NCI-H69 (cell line): ENCODE measurements at regions not wholly inside any gene's neighbourhood (a gene's known extent, or its start where the extent isn't known, plus 50 kb on each side); places are given as distances from the start of the nearest gene placed in this dataset.

Source experiments
- DNase-seq: peaks from one replicate; lab custom pipeline; 2025; lab: John Stamatoyannopoulos, UW

- DNase-seq: no peak
Observed at GRCh38 chr13:74485757-74486156, 351.6 kb upstream of the KLF12 start.

- no peak for DNase-seq
Observed at GRCh38 chr13:74479124-74479523, 344.9 kb upstream of the KLF12 start.

GRCh38 chr13:74476788-74477187, 342.6 kb upstream of the KLF12 start:
- no peak for DNase-seq

- no peak for DNase-seq
Observed at GRCh38 chr13:74476365-74476764, 342.2 kb upstream of the KLF12 start.

- peak; percentile 30 for DNase-seq
Observed at GRCh38 chr13:74466864-74467263, 332.7 kb upstream of the KLF12 start.

- DNase-seq: peak; percentile 23
Observed at GRCh38 chr13:74466020-74466419, 331.8 kb upstream of the KLF12 start.

- peak; percentile 89 for DNase-seq
Observed at GRCh38 chr13:74465271-74465670, 331.1 kb upstream of the KLF12 start.

- DNase-seq: peak; percentile 78
Observed at GRCh38 chr13:74464670-74465069, 330.5 kb upstream of the KLF12 start.

GRCh38 chr13:74461011-74461410, 326.8 kb upstream of the KLF12 start:
- DNase-seq: no peak

- no peak for DNase-seq
Observed at GRCh38 chr13:74452881-74453280, 318.7 kb upstream of the KLF12 start.

GRCh38 chr13:74452176-74452575, 318.0 kb upstream of the KLF12 start:
- DNase-seq: no peak

GRCh38 chr13:74450964-74451363, 316.8 kb upstream of the KLF12 start:
- DNase-seq: no peak

- no peak for DNase-seq
Observed at GRCh38 chr13:74450525-74450845, 316.3 kb upstream of the KLF12 start.

- no peak for DNase-seq
Observed at GRCh38 chr13:74449811-74450524, 315.8 kb upstream of the KLF12 start.

- DNase-seq: peak; percentile 5
Observed at GRCh38 chr13:74444864-74445479, 310.8 kb upstream of the KLF12 start.

- peak; percentile 72 for DNase-seq
Observed at GRCh38 chr13:74444161-74444571, 310.0 kb upstream of the KLF12 start.

- peak; percentile 8 for DNase-seq
Observed at GRCh38 chr13:74443631-74444030, 309.4 kb upstream of the KLF12 start.

GRCh38 chr13:74442751-74443150, 308.5 kb upstream of the KLF12 start:
- no peak for DNase-seq

GRCh38 chr13:74438901-74439300, 304.7 kb upstream of the KLF12 start:
- DNase-seq: no peak

GRCh38 chr13:74434782-74435181, 300.6 kb upstream of the KLF12 start:
- no peak for DNase-seq

- no peak for DNase-seq
Observed at GRCh38 chr13:74424455-74424854, 290.3 kb upstream of the KLF12 start.

- no peak for DNase-seq
Observed at GRCh38 chr13:74423434-74423833, 289.2 kb upstream of the KLF12 start.

GRCh38 chr13:74414458-74414857, 280.3 kb upstream of the KLF12 start:
- DNase-seq: no peak

GRCh38 chr13:74413482-74413881, 279.3 kb upstream of the KLF12 start:
- DNase-seq: no peak
